Endothelial cell of umbilical vein (primary cell): ENCODE measurements at regions not wholly inside any gene's neighbourhood (a gene's known extent, or its start where the extent isn't known, plus 50 kb on each side); places are given as distances from the start of the nearest gene placed in this dataset.

Experiments used
- CTCF ChIP-seq, 2 donors: IDR thresholded peaks; 1 replicate in 1 of 2; 2 replicates in 1 of 2; pipeline ENCODE4 v1.5.1; 2011; ENCODE audit warnings: low read length in 2 of 2, mild to moderate bottlenecking in 2 of 2, moderate library complexity in 2 of 2, control low read depth in 1 of 2, inconsistent platforms in 1 of 2, low read depth in 1 of 2; ENCODE audit not compliant: insufficient read depth in 1 of 2; ENCODE audit errors: extremely low read depth in 1 of 2
- EZH2 ChIP-seq: IDR thresholded peaks from 2 replicates; pipeline ENCODE4 v1.6.1; 2012; ENCODE audit warnings: borderline replicate concordance, low read depth, mild to moderate bottlenecking, moderate library complexity, low read length, inconsistent platforms; ENCODE audit not compliant: severe bottlenecking
- FOS ChIP-seq: IDR thresholded peaks from 2 replicates; pipeline ENCODE4 v1.6.1; 2011; ENCODE audit warnings: mild to moderate bottlenecking, low read length, moderate library complexity, borderline replicate concordance; ENCODE audit not compliant: insufficient read depth
- MAX ChIP-seq: IDR thresholded peaks from 2 replicates; pipeline ENCODE4 v1.6.1; 2011; ENCODE audit not compliant: insufficient read depth, insufficient read length
- MYC ChIP-seq: IDR thresholded peaks from one replicate; pipeline ENCODE4 v1.6.1; 2011; ENCODE audit warnings: mild to moderate bottlenecking, low read depth, low read length
- POLR2A ChIP-seq: IDR thresholded peaks from 2 replicates; pipeline ENCODE4 v1.6.1; 2012; ENCODE audit warnings: low read depth, mild to moderate bottlenecking, control low read depth, low read length
- POLR2AphosphoS5 ChIP-seq: IDR thresholded peaks from 2 replicates; pipeline ENCODE4 v1.6.1; 2012; ENCODE audit warnings: low read depth, mild to moderate bottlenecking, control low read depth, low read length, moderate library complexity; ENCODE audit not compliant: insufficient read depth

DNA sequence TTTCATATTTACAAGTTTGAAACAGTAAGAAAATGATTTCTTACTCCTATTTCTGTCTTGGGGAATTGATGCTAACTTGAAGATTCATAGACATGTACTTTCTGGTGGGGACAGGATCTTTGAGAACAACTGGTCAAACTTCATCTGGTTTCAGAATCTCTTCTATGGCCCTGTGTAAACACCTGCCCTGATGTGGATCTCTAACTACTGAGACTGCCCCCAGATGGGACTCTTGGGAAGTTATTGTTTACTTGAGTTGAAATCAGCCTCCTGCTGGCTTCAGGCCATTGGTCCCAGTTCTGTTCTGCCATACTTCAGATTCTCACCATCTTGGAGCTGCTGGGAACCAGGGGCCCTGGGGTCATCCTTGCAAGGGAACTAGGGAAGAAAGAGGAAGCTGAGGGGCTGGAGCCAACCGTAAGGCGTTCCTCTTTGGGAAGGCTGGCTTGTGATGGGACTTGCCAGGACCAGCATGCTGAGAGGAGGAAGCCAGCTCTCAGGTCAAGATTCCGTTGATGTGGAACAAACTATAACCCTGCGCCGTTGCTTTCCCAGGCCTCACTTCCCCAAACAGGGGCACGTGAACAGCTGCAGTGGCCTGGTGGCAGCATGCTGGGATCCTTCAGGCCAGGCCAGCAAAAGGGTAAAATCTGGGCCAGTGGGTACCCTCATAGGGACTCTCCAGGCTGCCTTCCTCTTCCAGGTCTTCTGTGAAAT, 135.5 kb upstream of the CXCR4 start:
- TF ChIP-seq EZH2 (no peak), CTCF (IDR thresholded peaks at IDR 0.05; ENCODE audit: extremely low read depth in 1 of 2, insufficient read depth in 1 of 2, low read depth in 1 of 2, low read length in 2 of 2) (no peak), POLR2AphosphoS5 (no peak), MAX (no peak), MYC (no peak), FOS (no peak), POLR2A (no peak)
